ENCODE measurements at regions not wholly inside any gene's neighbourhood (a gene's known extent, or its start where the extent isn't known, plus 50 kb on each side); places are given as distances from the start of the nearest gene placed in this dataset.

- TF ChIP-seq CTCF (conservative IDR thresholded peaks at IDR 0.05; ENCODE audit: low read depth, low read length) (no peak), EZH2 (IDR thresholded peaks at IDR 0.05; ENCODE audit: low read length, unreplicated experiment) (no peak), EZH2phosphoT487 (IDR thresholded peaks at IDR 0.05; ENCODE audit: borderline replicate concordance, low read length) (no peak)
Measured at GRCh38 chr14:106813477-106813823, 1287.1 kb downstream of the TMEM121 start.
